IPS DF 4.7 (cell line): ENCODE measurements at regions not wholly inside any gene's neighbourhood (a gene's known extent, or its start where the extent isn't known, plus 50 kb on each side); places are given as distances from the start of the nearest gene placed in this dataset.
"Not testable (repeated sequence)": the region's sequence is repeated elsewhere in the genome, so short reads cannot be mapped to it uniquely, and the experiment has no call there.

ENCODE experiments used
- DNase-seq: peaks from one replicate; pipeline ENCODE4 v3.0.0-alpha.2; 2013; ENCODE audit warnings: low spot score; ENCODE audit errors: extremely low read depth

GRCh38 chr5:7078101-7078500, 317.8 kb upstream of the ADCY2 start:
- DNase-seq = no peak

- peak; percentile 44 for DNase-seq
Measured at GRCh38 chr5:7078901-7079300, 317.0 kb upstream of the ADCY2 start.

- DNase-seq = no peak
Measured at GRCh38 chr5:7080501-7080900, 315.4 kb upstream of the ADCY2 start.

GRCh38 chr5:7087719-7088297, 308.1 kb upstream of the ADCY2 start:
- DNase-seq = no peak

- DNase-seq = no peak
Measured at GRCh38 chr5:7088849-7089248, 307.1 kb upstream of the ADCY2 start.

- DNase-seq = no peak
Measured at GRCh38 chr5:7094626-7095025, 301.3 kb upstream of the ADCY2 start.

GRCh38 chr5:7096294-7096693, 299.6 kb upstream of the ADCY2 start:
- no peak for DNase-seq

- no peak for DNase-seq
Measured at GRCh38 chr5:7105358-7105757, 290.6 kb upstream of the ADCY2 start.

GRCh38 chr5:7117961-7118360, 278.0 kb upstream of the ADCY2 start:
- DNase-seq = no peak

GRCh38 chr5:7131680-7132079, 264.3 kb upstream of the ADCY2 start:
- no peak for DNase-seq

- no peak for DNase-seq
Measured at GRCh38 chr5:7146886-7147285, 249.1 kb upstream of the ADCY2 start.

GRCh38 chr5:7157083-7157482, 238.9 kb upstream of the ADCY2 start:
- DNase-seq = no peak

GRCh38 chr5:7169240-7169878, 226.6 kb upstream of the ADCY2 start:
- no peak for DNase-seq

- not testable (repeated sequence) for DNase-seq
Measured at GRCh38 chr5:7170785-7171184, 225.2 kb upstream of the ADCY2 start.

GRCh38 chr5:7179364-7179763, 216.6 kb upstream of the ADCY2 start:
- no peak for DNase-seq

GRCh38 chr5:7181841-7182240, 214.1 kb upstream of the ADCY2 start:
- DNase-seq = no peak

GRCh38 chr5:7185742-7186141, 210.2 kb upstream of the ADCY2 start:
- no peak for DNase-seq

- no peak for DNase-seq
Measured at GRCh38 chr5:7186818-7187217, 209.1 kb upstream of the ADCY2 start.

- DNase-seq = no peak
Measured at GRCh38 chr5:7190712-7191250, 205.2 kb upstream of the ADCY2 start.

- DNase-seq = no peak
Measured at GRCh38 chr5:7192016-7192415, 203.9 kb upstream of the ADCY2 start.

GRCh38 chr5:7202846-7203245, 193.1 kb upstream of the ADCY2 start:
- no peak for DNase-seq

- no peak for DNase-seq
Measured at GRCh38 chr5:7207979-7208378, 188.0 kb upstream of the ADCY2 start.

- no peak for DNase-seq
Measured at GRCh38 chr5:7208938-7209337, 187.0 kb upstream of the ADCY2 start.
